OCI-LY1 (cell line): ENCODE measurements at regions not wholly inside any gene's neighbourhood (a gene's known extent, or its start where the extent isn't known, plus 50 kb on each side); places are given as distances from the start of the nearest gene placed in this dataset.

Experiments
- H2AFZ ChIP-seq: fragments of 200-600 bp; sonication (generic), shearing (Covaris generic); 2 replicates; pipeline ENCODE4 v1.6.0; 2014; ENCODE audit warnings: antibody characterized with exemption, mild to moderate bottlenecking, low read length
- H3F3A ChIP-seq: fragments of 200-600 bp; sonication (generic), shearing (Covaris generic); 2 replicates; pipeline ENCODE4 v1.6.0; 2014; ENCODE audit warnings: mild to moderate bottlenecking, antibody characterized with exemption, low read length, moderate library complexity; ENCODE audit not compliant: insufficient read depth
- H3K27ac ChIP-seq: fragments of 200-600 bp; sonication (generic); 2 replicates; pipeline ENCODE4 v1.5.1; 2014; ENCODE audit warnings: low read length, mixed run types, mild to moderate bottlenecking, low read depth; ENCODE audit not compliant: poor library complexity, severe bottlenecking
- H3K27me3 ChIP-seq: fragments of 200-600 bp; sonication (generic); 2 replicates; pipeline ENCODE4 v1.6.0; 2014; ENCODE audit warnings: antibody characterized with exemption, mild to moderate bottlenecking, low read length, moderate library complexity; ENCODE audit not compliant: insufficient read depth
- H3K36me3 ChIP-seq: fragments of 200-600 bp; sonication (generic); 2 replicates; pipeline ENCODE4 v1.6.1; 2014; ENCODE audit warnings: mild to moderate bottlenecking, antibody characterized with exemption, low read length, moderate library complexity, mixed read lengths; ENCODE audit not compliant: insufficient read depth
- H3K4me1 ChIP-seq: fragments of 200-600 bp; sonication (generic); 2 replicates; pipeline ENCODE4 v1.5.1; 2014; ENCODE audit warnings: mild to moderate bottlenecking, low read length, moderate library complexity; ENCODE audit not compliant: insufficient read depth, severe bottlenecking
- H3K4me2 ChIP-seq: fragments of 200-600 bp; sonication (generic), shearing (Covaris generic); 2 replicates; pipeline ENCODE4 v1.6.1; 2014; ENCODE audit warnings: low read length
- H3K4me3 ChIP-seq: fragments of 200-600 bp; sonication (generic); 2 replicates; pipeline ENCODE4 v1.5.1; 2014; ENCODE audit warnings: low read length, low read depth, mild to moderate bottlenecking, mixed read lengths; ENCODE audit not compliant: poor library complexity, severe bottlenecking
- H3K79me2 ChIP-seq: fragments of 200-600 bp; shearing (Covaris generic); 2 replicates; pipeline ENCODE4 v1.6.1; 2016; ENCODE audit warnings: mixed run types, low read length, mixed read lengths; ENCODE audit not compliant: insufficient read depth
- H3K9ac ChIP-seq: fragments of 200-600 bp; sonication (generic), shearing (Covaris generic); 2 replicates; pipeline ENCODE4 v1.6.1; 2014; ENCODE audit warnings: mild to moderate bottlenecking, low read length, mixed read lengths
- H3K9me2 ChIP-seq: fragments of 200-600 bp; sonication (generic), shearing (Covaris generic); 2 replicates; pipeline ENCODE4 v1.6.1; 2014; ENCODE audit warnings: low read depth, mild to moderate bottlenecking, low read length, mixed read lengths
- H3K9me3 ChIP-seq: fragments of 200-600 bp; shearing (Covaris generic); 2 replicates; pipeline ENCODE4 v1.6.1; 2014; ENCODE audit warnings: low read length, mixed read lengths
- H4K20me1 ChIP-seq: fragments of 200-600 bp; sonication (generic), shearing (Covaris generic); 2 replicates; pipeline ENCODE4 v1.6.0; 2016; ENCODE audit warnings: mild to moderate bottlenecking, low read length; ENCODE audit not compliant: insufficient read depth
- EZH2 ChIP-seq: fragments of 200-600 bp; sonication (generic), shearing (Covaris generic); IDR thresholded peaks from 2 replicates; pipeline ENCODE4 v1.8.0; 2017; ENCODE audit warnings: borderline replicate concordance, mixed run types, mild to moderate bottlenecking, antibody characterized with exemption, low read length, moderate library complexity, mixed read lengths
- TF ChIP-seq, protein P1 (sequence below): fragments of 200-600 bp; sonication (generic), shearing (Covaris generic); IDR thresholded peaks from 2 replicates; pipeline ENCODE4 v1.5.1; 2017; ENCODE audit warnings: mild to moderate bottlenecking, antibody characterized with exemption, low read length, moderate library complexity, mixed read lengths

DNA sequence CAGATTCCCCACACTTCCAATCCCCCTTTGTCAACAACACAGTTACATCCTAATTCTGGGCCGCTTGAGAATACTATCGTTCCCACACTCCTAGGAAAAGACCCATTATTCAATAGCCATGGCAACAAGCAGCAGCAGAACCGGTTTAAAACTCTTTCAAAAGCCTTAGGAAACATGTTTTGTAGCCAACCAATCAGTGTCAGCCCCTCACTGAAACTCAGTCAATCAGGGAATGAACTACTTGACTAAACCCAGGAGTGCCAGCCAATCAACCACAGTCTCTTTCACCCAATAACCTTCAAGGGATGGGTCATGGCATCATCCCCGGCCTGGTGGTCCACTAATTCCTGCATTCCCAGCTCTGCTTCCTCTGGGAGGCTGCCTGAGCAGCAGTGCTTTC lies 204.8 kb upstream of the HS6ST1 start:
- TF ChIP-seq, protein P1, sequence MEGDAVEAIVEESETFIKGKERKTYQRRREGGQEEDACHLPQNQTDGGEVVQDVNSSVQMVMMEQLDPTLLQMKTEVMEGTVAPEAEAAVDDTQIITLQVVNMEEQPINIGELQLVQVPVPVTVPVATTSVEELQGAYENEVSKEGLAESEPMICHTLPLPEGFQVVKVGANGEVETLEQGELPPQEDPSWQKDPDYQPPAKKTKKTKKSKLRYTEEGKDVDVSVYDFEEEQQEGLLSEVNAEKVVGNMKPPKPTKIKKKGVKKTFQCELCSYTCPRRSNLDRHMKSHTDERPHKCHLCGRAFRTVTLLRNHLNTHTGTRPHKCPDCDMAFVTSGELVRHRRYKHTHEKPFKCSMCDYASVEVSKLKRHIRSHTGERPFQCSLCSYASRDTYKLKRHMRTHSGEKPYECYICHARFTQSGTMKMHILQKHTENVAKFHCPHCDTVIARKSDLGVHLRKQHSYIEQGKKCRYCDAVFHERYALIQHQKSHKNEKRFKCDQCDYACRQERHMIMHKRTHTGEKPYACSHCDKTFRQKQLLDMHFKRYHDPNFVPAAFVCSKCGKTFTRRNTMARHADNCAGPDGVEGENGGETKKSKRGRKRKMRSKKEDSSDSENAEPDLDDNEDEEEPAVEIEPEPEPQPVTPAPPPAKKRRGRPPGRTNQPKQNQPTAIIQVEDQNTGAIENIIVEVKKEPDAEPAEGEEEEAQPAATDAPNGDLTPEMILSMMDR = no peak
- no peak for TF ChIP-seq EZH2
- Histone ChIP-seq H3K27me3 (no peaks in the 10 kb centered on the region), H3K4me1 (no peaks in the 10 kb centered on the region), H4K20me1 (no peaks in the 10 kb centered on the region), H3K9ac (no peak overlapping the region), H3K9me2 (no peaks in the 10 kb centered on the region), H3F3A (no peaks in the 10 kb centered on the region), H2AFZ (no peak overlapping the region), H3K79me2 (no peaks in the 10 kb centered on the region), H3K4me2 (no peak overlapping the region), H3K9me3 (no peaks in the 10 kb centered on the region), H3K27ac (no peak overlapping the region), H3K36me3 (no peaks in the 10 kb centered on the region), H3K4me3 (no peak overlapping the region)

DNA sequence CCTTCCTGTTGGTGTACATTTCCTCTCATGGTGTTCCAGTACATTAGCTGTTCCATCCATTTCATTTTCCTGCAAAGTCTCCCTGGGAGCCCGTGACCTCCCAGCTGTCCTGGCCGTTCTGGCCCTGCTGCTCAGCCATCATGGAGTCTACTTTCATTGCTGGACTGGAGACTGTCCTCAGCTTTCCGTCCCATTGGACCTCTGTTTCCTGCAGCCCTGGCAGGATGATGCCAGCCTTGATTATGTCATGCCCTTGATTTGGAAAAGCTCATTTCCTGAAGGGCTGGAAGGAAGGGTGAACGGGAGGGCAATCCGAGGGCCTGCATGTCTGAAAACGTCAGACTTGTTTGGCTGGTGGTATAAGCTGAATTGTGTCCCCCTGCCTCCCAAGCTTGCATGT lies 205.5 kb upstream of the HS6ST1 start:
- Histone ChIP-seq H3K27me3 (no peaks in the 10 kb centered on the region), H3F3A (no peaks in the 10 kb centered on the region), H4K20me1 (no peaks in the 10 kb centered on the region), H3K9ac (no peak overlapping the region), H2AFZ (no peak overlapping the region), H3K9me2 (no peaks in the 10 kb centered on the region), H3K4me3 (no peak overlapping the region), H3K9me3 (no peaks in the 10 kb centered on the region), H3K4me2 (no peak overlapping the region), H3K4me1 (no peaks in the 10 kb centered on the region), H3K27ac (no peak overlapping the region), H3K36me3 (no peaks in the 10 kb centered on the region), H3K79me2 (no peaks in the 10 kb centered on the region)
- TF ChIP-seq, protein P1 = no peak
- TF ChIP-seq EZH2 = no peak

DNA sequence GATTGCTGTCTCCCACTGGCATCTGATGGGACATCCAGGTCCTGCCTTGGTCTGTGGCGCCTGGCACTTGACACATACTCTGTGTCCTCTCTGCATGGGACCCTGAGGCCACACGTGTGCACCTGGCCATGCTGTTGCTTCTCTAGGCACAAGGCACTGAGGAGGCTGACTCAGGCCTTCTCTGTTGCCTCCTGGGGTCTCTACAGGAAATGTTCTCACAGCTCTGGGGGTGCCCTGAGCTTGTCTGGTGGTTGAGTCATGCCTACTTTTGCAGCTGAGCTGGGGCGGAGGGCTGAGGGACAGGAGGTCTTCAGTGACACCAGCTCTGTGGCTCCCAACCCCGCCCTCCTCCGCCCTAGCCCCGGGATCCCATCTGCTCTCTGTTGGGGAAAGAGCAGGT lies 207.0 kb upstream of the HS6ST1 start:
- Histone ChIP-seq H3K27me3 (no peaks in the 10 kb centered on the region), H3K79me2 (no peaks in the 10 kb centered on the region), H2AFZ (no peak overlapping the region), H3K9me2 (no peaks in the 10 kb centered on the region), H3F3A (no peaks in the 10 kb centered on the region), H3K4me3 (no peak overlapping the region), H3K27ac (no peak overlapping the region), H3K4me2 (no peak overlapping the region), H3K9ac (no peak overlapping the region), H3K4me1 (no peaks in the 10 kb centered on the region), H4K20me1 (no peaks in the 10 kb centered on the region), H3K9me3 (no peaks in the 10 kb centered on the region), H3K36me3 (no peaks in the 10 kb centered on the region)
- no peak for TF ChIP-seq EZH2
- TF ChIP-seq, protein P1 = no peak
